ENCODE measurements at regions not wholly inside any gene's neighbourhood (a gene's known extent, or its start where the extent isn't known, plus 50 kb on each side); places are given as distances from the start of the nearest gene placed in this dataset.
A peak's percentile ranks its signal among the peaks of the same experiment; 100 is the strongest.

- Histone ChIP-seq H3K9me3 (ENCODE audit: control insufficient read depth, low read depth, low read length) (no peaks in the 10 kb centered on the region), H3K9ac (ENCODE audit: control insufficient read depth, extremely low read depth, insufficient read depth, low read length) (no peak overlapping the region), H3K4me2 (ENCODE audit: control insufficient read depth, extremely low read depth, insufficient read depth, low read depth, low read length) (peak overlapping the region; percentile 9), H3K9me1 (ENCODE audit: control insufficient read depth, extremely low read depth, insufficient read depth, low read length) (no peaks in the 10 kb centered on the region), H2AFZ (ENCODE audit: control insufficient read depth, low read length) (no peak overlapping the region), H3K79me2 (ENCODE audit: control insufficient read depth, insufficient read depth, low read length) (no peaks in the 10 kb centered on the region), H3K36me3 (ENCODE audit: control insufficient read depth in 2 of 2, extremely low read depth in 1 of 2, insufficient read depth in 2 of 2, low read length in 2 of 2) (no peaks in the 10 kb centered on the region), H3K4me3 (ENCODE audit: control insufficient read depth in 2 of 3, extremely low read depth in 1 of 3, insufficient read depth in 2 of 3, low read depth in 1 of 3, low read length in 3 of 3) (no peak overlapping the region), H3K27ac (ENCODE audit: control insufficient read depth, insufficient read depth, low read length) (peak overlapping the region; percentile 56), H3K4me1 (ENCODE audit: control insufficient read depth, extremely low read depth, insufficient read depth, low read length) (peaks cover 44% of the 10 kb centered on the region), H3K27me3 (ENCODE audit: control insufficient read depth, extremely low read depth, insufficient read depth, low read length) (no peaks in the 10 kb centered on the region), H4K20me1 (ENCODE audit: control insufficient read depth, extremely low read depth, insufficient read depth, low read length) (no peaks in the 10 kb centered on the region)
- DNase-seq (ENCODE audit: low read depth, low spot score) (peak; percentile 71), FAIRE-seq (peak; percentile 84)
- dilution Hi-C loops (cut with MboI; ENCODE audit: extremely low pct_ligation_motif_present, low sequenced_read_pairs): no loop called here
- TF ChIP-seq EZH2 (IDR thresholded peaks at IDR 0.05; ENCODE audit: low read length) (no peak), CTCF (optimal IDR thresholded peaks at IDR 0.05 in 1 of 3, IDR thresholded peaks at IDR 0.05 in 1 of 3, conservative IDR thresholded peaks at IDR 0.05 in 1 of 3; ENCODE audit: extremely low read depth in 1 of 3, insufficient read depth in 2 of 3, low read length in 3 of 3) (no peak)
These were observed 57.5 kb upstream of the PAPPA start for GRCh38 chr9:116096046-116096445.

GRCh38 chr9:116096853-116097252 lies 56.7 kb upstream of the PAPPA start:
- Histone ChIP-seq H3K27ac (ENCODE audit: control insufficient read depth, insufficient read depth, low read length) (peak overlapping the region; percentile 56), H3K9me3 (ENCODE audit: control insufficient read depth, low read depth, low read length) (no peaks in the 10 kb centered on the region), H4K20me1 (ENCODE audit: control insufficient read depth, extremely low read depth, insufficient read depth, low read length) (no peaks in the 10 kb centered on the region), H2AFZ (ENCODE audit: control insufficient read depth, low read length) (no peak overlapping the region), H3K4me3 (ENCODE audit: control insufficient read depth in 2 of 3, extremely low read depth in 1 of 3, insufficient read depth in 2 of 3, low read depth in 1 of 3, low read length in 3 of 3) (no peak overlapping the region), H3K4me2 (ENCODE audit: control insufficient read depth, extremely low read depth, insufficient read depth, low read depth, low read length) (peak overlapping the region; percentile 9), H3K36me3 (ENCODE audit: control insufficient read depth in 2 of 2, extremely low read depth in 1 of 2, insufficient read depth in 2 of 2, low read length in 2 of 2) (no peaks in the 10 kb centered on the region), H3K4me1 (ENCODE audit: control insufficient read depth, extremely low read depth, insufficient read depth, low read length) (peaks cover 50% of the 10 kb centered on the region), H3K79me2 (ENCODE audit: control insufficient read depth, insufficient read depth, low read length) (no peaks in the 10 kb centered on the region), H3K9ac (ENCODE audit: control insufficient read depth, extremely low read depth, insufficient read depth, low read length) (no peak overlapping the region), H3K27me3 (ENCODE audit: control insufficient read depth, extremely low read depth, insufficient read depth, low read length) (no peaks in the 10 kb centered on the region), H3K9me1 (ENCODE audit: control insufficient read depth, extremely low read depth, insufficient read depth, low read length) (no peaks in the 10 kb centered on the region)
- FAIRE-seq: peak; percentile 84
- no peak for TF ChIP-seq EZH2 (IDR thresholded peaks at IDR 0.05; ENCODE audit: low read length)
- TF ChIP-seq CTCF (optimal IDR thresholded peaks at IDR 0.05 in 1 of 3, IDR thresholded peaks at IDR 0.05 in 1 of 3, conservative IDR thresholded peaks at IDR 0.05 in 1 of 3; ENCODE audit: extremely low read depth in 1 of 3, insufficient read depth in 2 of 3, low read length in 3 of 3): no peak
- no peak for DNase-seq (ENCODE audit: low read depth, low spot score)
- dilution Hi-C loops (cut with MboI; ENCODE audit: extremely low pct_ligation_motif_present, low sequenced_read_pairs): no loop called here
